Activated CD8-positive, alpha-beta memory T cell treated with anti-CD3 and anti-CD28 coated beads, Interleukin-2, amount 50 U/mL, for 4 hours (primary cell): ENCODE measurements at regions not wholly inside any gene's neighbourhood (a gene's known extent, or its start where the extent isn't known, plus 50 kb on each side); places are given as distances from the start of the nearest gene placed in this dataset.
"Not testable (repeated sequence)": the region's sequence is repeated elsewhere in the genome, so short reads cannot be mapped to it uniquely, and the experiment has no call there.

ENCODE experiments used
- DNase-seq: peaks from one replicate; pipeline ENCODE4 v3.0.0-alpha.2; 2020

- no peak for DNase-seq
These were observed 368.4 kb downstream of the TLE1 start for GRCh38 chr9:81320909-81321482.

GRCh38 chr9:81318571-81318970, 370.8 kb downstream of the TLE1 start:
- no peak for DNase-seq

GRCh38 chr9:81317939-81318338, 371.4 kb downstream of the TLE1 start:
- DNase-seq = no peak

GRCh38 chr9:81317223-81317622, 372.1 kb downstream of the TLE1 start:
- DNase-seq = no peak

DNA sequence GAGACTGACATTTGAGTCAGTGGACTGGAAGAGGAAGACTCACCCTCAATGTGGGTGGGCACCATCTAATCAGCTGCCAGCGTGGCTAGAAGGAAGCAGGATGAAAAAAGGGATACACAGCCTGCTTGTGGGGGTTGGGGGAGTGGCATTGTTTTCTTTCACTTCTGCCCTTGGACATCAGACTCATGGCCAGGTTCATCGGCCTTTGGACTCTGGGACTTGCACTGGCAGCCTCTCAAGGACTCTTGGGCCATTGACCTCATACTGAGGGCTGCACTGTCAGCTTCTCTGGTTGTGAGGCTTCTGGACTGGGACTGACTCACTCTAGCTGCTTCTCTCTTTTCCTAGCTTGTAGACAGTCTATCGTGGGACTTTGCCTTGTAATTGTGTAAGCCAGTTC, 374.9 kb downstream of the TLE1 start:
- DNase-seq = no peak

- no peak for DNase-seq
These were observed 375.5 kb downstream of the TLE1 start for GRCh38 chr9:81313877-81314276.

DNA sequence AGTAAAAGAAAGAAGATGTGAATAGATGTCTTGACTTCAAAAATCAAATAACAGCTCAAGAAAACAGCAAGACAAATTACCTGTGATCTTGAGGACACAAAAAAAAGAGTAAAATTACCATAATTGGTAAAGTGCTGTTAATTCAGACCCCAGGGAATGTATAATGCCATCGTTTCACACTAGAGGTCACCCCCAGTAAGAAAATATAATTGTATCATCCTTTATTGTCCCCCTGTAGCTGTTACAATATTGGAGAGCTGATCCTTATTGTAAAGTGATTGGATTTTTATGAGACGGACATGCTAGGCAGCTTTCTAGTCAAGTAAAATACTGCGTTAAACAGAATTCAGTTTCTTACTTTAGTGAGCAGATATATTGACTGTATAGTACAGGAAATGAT, 377.0 kb downstream of the TLE1 start:
- DNase-seq = no peak

DNA sequence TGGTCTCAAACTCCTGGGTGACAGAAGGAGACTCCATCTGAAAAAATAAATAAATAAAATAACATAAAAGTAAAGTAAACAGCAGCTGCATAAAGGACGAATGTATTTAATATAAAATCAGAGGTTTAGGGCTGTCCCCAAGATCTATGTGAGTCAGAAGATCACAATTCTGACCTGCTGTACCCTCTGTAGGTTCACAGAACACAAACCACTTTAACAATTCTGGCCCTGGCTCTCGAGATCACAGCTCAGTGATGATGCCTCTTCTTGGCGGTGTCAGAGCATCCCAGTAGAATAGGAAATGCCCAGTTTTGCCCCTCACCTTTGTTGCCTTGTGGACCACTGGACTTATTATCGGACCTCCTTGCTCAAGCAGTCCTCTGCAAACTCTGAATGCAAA, 380.9 kb downstream of the TLE1 start:
- no peak for DNase-seq

DNA sequence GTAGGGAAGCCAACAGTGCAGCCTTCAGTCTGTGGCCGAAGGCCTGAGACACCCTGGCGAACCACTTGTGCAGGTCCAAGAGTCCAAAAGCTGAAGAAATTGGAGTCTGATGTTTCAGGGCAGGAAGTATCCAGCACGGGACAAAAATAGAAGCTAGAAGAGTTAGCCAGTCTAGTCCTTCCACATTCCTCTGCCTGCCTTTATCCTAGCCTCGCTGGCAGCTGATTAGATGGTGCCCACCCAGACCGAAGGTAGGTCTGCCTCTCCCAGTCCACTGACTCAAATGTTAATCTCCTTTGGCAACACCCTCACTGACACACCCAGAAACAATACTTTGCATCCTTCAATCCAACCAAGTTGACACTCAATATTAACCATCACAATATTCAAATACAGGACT, 381.6 kb downstream of the TLE1 start:
- DNase-seq = not testable (repeated sequence)

DNA sequence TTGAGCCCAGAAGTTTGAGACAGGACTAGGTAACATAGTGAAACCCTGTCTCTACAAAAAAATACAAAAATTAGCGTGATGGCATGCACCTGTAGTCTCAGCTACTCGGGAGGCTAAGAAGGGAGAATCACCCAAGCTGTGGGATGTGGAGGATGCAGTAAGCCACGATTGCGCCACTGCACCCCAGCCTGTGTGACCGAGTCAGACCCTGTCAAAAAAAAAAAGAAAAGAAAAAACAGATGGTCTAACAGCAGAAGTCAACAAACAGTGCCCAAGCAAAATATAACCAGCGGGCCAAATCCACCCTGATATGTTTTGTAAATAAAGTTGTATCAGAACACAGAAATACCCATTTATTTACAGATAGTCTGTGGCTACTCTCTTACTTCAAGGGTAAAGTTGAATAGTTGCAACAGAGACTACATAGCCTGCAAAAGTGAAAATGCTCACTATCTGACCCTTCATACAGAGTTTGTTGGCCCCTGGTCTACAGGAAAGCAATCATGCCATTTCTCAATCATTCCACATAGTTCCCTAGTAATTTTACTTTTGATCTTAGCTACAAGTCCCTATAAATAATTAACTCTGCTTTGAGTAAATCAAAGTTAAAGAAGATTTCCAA, 383.7 kb downstream of the TLE1 start:
- DNase-seq = no peak

DNA sequence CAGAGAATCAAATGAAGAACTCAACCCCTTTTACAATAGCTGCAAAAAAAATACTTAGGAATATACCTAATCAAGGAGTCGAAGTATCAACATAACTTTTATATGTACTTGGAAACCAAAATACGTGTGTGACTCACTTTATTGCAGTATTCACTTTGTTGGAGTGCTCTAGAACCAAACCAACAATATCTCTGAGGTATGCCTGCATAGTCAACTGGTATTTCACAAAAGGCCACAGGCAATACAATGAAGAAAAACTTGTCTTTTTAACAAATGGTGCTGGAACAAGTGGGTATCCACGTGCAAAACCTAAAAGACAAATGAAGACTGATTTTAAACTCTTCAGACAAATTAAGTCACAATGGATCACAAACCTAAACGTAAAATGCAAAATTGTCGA, 385.7 kb downstream of the TLE1 start:
- DNase-seq = no peak

- DNase-seq = no peak
These were observed 395.7 kb downstream of the TLE1 start for GRCh38 chr9:81293651-81294050.

DNA sequence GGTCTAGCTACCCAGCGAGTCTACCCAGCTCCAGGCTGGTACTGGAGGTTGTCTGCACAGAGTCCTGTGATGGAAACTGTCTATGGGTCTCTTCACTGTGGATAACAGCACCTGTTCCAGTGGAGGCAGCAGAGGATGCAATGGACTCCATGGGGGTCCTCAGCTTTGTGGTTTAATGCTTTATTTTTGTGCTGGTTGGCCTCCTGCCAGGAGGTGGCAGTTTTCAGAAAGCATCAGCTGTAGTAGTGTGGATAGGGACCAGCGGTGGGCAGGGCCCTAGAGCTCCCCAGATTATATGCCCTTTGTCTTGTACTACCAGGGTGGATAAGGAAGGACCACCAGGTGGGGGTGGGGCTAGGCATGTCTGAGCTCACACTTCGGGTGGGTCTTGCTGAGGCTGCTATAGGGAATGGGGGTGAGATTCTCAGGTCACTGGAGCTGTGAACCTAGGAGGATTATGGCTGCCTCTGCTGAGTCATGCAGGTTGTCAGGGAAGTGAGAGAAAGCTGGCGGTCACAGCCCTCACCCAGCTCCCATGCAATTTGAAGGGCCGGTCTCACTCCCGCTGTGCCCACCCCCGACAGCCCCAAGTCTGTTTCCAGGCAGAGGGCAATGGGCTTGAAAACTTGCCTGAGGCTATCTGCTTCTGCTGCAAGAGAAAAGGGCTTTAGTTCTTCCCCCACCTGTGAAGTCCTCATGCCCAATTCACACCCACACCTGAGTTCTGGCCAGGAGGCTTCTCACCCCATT, 397.1 kb downstream of the TLE1 start:
- no peak for DNase-seq

DNA sequence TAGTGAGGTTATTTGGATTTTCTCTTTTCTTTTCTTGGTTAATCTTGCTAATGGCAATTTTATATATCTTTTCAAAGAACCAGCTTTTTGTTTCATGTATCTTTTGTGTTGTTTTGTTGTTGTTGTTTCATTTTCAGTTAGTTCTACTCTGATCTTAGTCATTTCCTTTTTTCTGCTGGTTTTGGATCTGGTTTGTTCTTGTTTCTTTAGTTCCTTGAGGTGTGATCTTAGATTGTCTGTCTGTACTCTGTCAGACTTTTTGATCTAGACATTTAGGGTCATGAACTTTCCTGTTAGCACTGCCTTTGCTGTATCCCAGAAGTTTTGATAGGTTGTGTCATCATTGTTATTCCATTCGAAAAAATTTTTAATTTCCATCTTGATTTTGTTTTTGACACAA, 399.7 kb downstream of the TLE1 start:
- no peak for DNase-seq

GRCh38 chr9:81268048-81268447, 421.3 kb downstream of the TLE1 start:
- DNase-seq = no peak

GRCh38 chr9:81266674-81267073, 422.7 kb downstream of the TLE1 start:
- no peak for DNase-seq

DNA sequence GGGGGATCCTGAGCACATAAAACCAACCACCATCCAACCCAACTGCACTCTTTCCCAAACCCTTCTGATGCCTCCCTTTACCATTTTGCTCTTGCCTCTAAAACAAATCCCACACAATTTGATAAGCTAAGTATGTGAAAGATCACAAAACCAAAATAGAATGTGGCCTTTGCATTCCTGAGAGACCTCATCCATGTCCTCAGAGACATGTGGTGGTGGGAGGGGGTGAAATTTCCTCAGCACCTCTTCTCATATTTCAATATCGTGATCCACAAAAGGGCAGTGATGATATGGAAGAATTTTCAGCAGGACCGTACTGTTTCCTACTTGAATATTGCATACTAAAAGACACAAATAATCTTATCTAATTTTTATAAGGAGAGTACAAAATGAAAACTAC, 423.3 kb downstream of the TLE1 start:
- no peak for DNase-seq

DNA sequence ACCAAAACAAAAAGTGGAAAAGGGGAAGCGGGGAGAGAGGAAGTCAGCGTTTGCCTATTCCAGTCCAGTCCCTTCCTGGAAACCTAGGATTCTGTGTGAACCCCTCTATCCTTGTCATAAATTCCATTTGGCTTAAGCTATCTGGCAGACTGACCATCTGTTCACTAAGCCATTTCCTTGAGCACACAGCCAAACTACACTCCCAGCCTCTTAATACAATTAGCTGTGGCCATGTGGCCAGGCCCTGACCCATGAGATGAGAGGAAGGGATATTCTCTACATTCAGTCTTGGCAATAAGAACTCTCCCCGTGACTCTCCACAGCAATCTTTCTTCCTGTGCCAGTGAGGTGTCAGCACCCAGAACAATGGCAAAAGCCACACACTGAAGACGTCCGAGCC, 424.8 kb downstream of the TLE1 start:
- DNase-seq = no peak

- DNase-seq = no peak
These were observed 429.5 kb downstream of the TLE1 start for GRCh38 chr9:81259896-81260295.

- no peak for DNase-seq
These were observed 433.0 kb downstream of the TLE1 start for GRCh38 chr9:81256368-81256767.

- DNase-seq = no peak
These were observed 438.7 kb downstream of the TLE1 start for GRCh38 chr9:81250606-81251005.

GRCh38 chr9:81250041-81250440, 439.3 kb downstream of the TLE1 start:
- no peak for DNase-seq

DNA sequence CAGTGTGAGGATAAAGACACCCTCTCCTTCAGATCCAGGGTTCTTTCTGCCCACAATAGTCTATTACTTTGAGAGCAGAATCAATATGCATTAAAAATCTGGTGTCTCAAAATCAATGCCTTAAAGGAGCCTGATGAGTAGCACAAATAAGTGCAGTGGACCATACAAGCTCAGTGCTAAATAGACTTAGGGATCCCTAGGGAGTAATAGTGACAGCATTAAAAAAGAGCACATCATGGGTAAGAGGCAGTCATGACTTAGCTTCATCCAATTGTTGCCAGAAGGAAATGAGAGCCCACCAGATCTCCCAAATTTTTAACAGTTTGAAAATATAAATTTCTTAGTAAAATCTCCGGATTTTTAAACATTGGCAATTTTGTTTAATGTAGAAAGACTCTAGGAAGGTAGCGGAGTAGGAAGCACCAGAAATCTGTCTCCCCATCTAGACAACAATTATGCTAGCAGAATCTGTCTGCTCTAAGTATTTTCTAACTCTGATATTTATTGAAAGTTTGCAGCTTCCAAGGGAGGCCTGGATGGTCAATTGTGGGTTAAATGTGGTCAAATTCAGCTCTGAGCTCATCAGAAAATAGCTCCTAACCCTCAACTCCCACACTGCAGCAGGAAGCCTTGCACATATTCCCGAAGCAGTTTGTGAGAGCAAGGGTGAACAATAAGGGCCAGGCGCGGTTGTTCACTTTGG, 443.9 kb downstream of the TLE1 start:
- no peak for DNase-seq

GRCh38 chr9:81244631-81245030, 444.7 kb downstream of the TLE1 start:
- DNase-seq = no peak
